ENCODE measurements at regions not wholly inside any gene's neighbourhood (a gene's known extent, or its start where the extent isn't known, plus 50 kb on each side); places are given as distances from the start of the nearest gene placed in this dataset.

DNA sequence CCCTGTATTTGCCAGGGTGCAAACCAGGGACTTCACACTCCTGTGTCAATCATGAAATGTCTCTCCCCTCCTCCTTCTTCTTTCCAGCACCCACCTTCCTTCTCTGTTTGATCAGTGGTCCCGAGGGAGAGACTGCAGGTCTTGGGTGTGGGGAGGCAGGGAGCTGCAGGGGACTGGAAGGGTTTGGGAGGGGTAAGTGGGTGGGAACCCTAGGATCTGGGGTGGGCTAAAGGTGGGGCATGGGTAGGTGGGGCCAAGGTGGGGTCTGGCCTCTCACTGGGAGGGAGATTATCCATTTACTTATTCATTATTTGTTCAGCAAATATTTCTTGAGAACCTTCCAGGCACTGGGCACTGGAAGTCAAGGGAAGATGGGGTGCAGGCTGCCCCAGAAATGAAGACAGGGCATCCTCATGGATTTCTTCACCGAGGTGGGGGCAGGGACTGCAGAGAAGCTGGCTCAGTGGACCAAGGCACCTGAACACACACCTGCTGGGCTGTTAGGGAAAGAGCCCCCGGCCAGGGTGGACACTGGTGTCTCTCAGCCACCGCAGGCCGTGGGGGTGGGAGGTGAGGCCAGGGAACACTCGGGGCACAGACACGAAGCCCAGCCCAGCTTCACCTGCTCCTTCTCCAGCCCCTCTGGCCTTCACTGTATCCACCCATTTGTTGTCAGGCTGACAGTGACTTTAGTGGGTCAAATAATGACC is 193.9 kb upstream of the C1orf174 start:
- DNase-seq: no peak
- in situ Hi-C loops (cut with HindIII; ENCODE audit: low pct_ligation_motif_present, low pct_unique_long_range_greater_than_20kb, low sequenced_read_pairs): no loop called here

DNA sequence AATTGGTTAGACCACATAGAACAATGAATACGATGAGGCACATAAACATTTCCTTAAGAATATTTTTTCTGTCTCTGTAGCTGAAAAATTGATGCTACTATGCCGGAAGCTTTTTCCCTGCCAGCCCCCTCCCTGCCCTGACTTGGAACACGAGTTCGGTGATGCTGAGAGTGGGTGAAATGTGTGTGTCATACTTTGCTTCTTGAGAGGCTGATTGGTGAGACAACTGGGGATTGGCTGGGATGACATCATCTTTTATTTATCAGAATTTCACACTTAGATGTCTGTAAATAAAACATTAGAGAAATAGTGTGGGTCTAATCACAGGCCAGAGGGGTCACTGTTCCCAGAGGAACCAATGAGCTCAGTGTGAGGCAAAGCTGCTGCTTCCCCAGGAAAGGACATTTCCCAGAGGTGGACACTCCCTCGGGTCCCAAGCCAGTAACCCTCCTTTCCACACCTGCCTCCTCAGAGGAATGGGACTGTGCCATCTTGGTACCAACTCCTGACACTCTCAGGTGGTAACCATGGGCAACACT is 195.4 kb upstream of the C1orf174 start:
- in situ Hi-C loops (cut with HindIII; ENCODE audit: low pct_ligation_motif_present, low pct_unique_long_range_greater_than_20kb, low sequenced_read_pairs): no loop called here
- no peak for DNase-seq

- in situ Hi-C loops (cut with HindIII; ENCODE audit: low pct_ligation_motif_present, low pct_unique_long_range_greater_than_20kb, low sequenced_read_pairs): no loop called here
These were observed 201.5 kb upstream of the C1orf174 start for GRCh38 chr1:4101459-4102161.

DNA sequence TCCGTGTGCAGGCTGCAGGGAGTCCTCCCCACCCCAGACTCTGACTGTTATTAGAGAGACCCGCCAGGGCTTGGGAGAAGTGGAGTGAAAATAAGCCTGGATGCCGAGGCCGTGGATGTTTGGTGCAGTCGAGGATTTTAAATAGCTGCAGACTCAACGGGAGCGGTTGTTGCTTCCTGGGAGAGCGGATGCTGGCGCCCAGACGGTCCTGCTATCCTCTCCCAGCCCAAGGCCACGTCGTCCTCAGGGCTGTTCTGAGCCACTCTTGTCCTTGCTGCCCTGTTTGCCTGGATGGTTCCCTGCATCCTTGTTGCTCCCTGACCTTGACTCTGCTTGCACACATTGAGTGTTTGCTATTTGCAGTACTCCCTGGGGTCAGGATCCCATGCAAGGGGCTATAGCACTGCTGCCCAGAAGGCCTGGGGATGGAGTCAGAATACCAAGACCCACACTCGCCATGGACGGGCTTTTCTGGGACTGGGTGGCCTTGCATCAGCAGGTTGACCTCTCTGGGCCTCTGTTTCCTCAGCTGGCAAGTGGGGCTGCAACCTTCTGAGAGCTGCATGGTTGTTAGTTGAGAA is 205.3 kb upstream of the C1orf174 start:
- in situ Hi-C loops (cut with HindIII; ENCODE audit: low pct_ligation_motif_present, low pct_unique_long_range_greater_than_20kb, low sequenced_read_pairs): no loop called here
- DNase-seq: no peak

More at GRCh38 chr1:4101459-4102161, 201.5 kb upstream of the C1orf174 start:
- no peak for DNase-seq

DNA sequence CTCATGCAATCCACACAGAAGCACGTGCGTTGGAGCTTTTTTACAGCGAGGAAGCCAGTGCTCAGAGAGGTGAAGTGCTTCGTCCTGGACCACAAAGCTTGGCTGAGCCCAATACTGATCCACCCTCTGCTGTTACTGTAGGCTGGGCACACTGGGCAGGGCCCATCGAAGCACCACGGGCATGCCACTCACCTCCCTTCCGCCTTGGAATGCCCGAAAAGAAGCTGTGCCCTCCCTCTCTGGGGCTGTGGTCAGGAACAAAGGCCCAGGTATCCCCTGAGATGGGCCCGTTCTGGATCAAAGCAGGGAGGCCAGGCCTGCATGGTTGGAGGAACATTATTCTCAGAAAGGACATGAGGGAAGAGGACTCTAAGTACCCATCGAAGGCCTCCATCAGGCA is 206.7 kb upstream of the C1orf174 start:
- in situ Hi-C loops (cut with HindIII; ENCODE audit: low pct_ligation_motif_present, low pct_unique_long_range_greater_than_20kb, low sequenced_read_pairs): no loop called here
- no peak for DNase-seq

DNA sequence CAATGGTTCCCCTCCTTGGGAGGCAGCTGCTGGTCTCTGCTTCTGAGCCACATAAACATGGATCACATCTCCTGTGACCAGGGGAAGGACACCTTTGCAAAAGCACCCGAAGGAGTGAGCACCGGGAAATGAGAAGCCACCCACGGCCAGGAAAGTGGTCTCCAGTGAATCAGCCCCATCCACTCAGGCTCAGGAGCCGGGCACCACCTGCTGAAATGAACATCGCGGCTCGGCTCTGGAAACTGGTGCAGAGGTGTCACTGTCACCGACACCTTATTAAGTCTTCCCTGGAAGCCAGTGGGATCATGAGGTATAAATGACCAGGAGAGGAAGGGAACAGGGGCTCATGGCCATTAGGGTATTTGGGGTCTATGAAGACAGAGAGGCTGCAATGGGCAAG is 207.2 kb upstream of the C1orf174 start:
- no peak for DNase-seq
- in situ Hi-C loops (cut with HindIII; ENCODE audit: low pct_ligation_motif_present, low pct_unique_long_range_greater_than_20kb, low sequenced_read_pairs): no loop called here

DNA sequence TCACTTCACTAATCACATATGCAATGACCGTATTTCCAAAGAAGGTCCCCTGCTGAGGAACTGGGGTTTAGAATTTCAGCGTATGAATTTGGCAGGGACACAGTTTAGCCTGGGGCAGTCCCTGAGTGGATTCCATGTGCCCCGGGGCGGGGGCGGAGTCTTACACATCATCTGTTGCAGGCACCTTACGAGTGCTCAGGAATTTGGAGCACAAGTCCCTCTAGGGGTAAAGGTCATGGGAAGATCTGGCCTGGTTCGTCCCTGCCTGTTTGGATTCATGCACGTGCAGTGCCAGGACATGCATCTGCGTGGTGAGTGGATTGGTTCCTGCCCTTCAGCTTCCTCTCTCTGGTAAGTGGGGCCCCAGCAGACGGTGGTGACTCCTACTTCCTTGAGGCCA is 208.3 kb upstream of the C1orf174 start:
- no peak for DNase-seq

GRCh38 chr1:4108758-4109627 is 208.9 kb upstream of the C1orf174 start:
- in situ Hi-C loops (cut with HindIII; ENCODE audit: low pct_ligation_motif_present, low pct_unique_long_range_greater_than_20kb, low sequenced_read_pairs): no loop called here
- no peak for DNase-seq

More for the DNA sequence above, 208.3 kb upstream of the C1orf174 start:
- in situ Hi-C loops (cut with HindIII; ENCODE audit: low pct_ligation_motif_present, low pct_unique_long_range_greater_than_20kb, low sequenced_read_pairs): no loop called here

DNA sequence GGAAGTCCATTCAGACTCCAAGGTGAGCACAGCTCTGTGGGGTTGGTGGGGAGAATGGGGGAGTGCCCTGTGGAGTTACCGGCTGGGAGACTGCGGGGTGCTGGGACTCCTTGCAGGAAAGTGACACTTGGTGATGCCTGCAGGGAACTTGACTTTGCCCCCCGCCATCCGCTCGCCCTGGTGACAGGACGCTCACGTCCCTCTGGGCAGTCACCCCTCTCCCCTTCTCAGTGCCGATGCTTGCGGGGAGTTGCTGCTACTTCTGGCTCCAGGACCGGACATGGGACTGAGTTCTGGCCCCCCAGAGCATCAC is 209.5 kb upstream of the C1orf174 start:
- in situ Hi-C loops (cut with HindIII; ENCODE audit: low pct_ligation_motif_present, low pct_unique_long_range_greater_than_20kb, low sequenced_read_pairs): no loop called here
- DNase-seq: no peak

- in situ Hi-C loops (cut with HindIII; ENCODE audit: low pct_ligation_motif_present, low pct_unique_long_range_greater_than_20kb, low sequenced_read_pairs): no loop called here
- no peak for DNase-seq
These were observed 210.8 kb upstream of the C1orf174 start for GRCh38 chr1:4110888-4111287.

DNA sequence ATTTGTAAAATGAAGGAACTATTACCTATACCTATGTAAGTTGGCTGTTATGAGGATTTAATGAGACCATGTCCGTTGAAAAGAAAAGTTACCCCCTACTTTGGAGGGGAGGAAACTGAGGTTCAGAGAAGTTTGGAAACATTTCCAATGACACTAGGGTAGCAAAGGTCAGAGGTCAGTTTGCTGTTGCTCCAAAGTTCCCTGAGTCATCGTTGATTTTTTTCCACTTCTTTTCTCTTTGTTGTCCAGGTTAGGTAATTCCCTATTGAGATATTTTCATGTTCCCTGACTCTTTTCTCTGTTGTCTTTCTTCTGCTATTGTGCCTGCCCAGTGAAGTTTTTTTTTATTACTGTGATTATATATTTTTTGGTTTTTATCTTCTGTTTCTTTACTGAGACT is 213.8 kb upstream of the C1orf174 start:
- in situ Hi-C loops (cut with HindIII; ENCODE audit: low pct_ligation_motif_present, low pct_unique_long_range_greater_than_20kb, low sequenced_read_pairs): no loop called here
- DNase-seq: no peak

GRCh38 chr1:4115191-4115900 is 215.3 kb upstream of the C1orf174 start:
- in situ Hi-C loops (cut with HindIII; ENCODE audit: low pct_ligation_motif_present, low pct_unique_long_range_greater_than_20kb, low sequenced_read_pairs): no loop called here

DNA sequence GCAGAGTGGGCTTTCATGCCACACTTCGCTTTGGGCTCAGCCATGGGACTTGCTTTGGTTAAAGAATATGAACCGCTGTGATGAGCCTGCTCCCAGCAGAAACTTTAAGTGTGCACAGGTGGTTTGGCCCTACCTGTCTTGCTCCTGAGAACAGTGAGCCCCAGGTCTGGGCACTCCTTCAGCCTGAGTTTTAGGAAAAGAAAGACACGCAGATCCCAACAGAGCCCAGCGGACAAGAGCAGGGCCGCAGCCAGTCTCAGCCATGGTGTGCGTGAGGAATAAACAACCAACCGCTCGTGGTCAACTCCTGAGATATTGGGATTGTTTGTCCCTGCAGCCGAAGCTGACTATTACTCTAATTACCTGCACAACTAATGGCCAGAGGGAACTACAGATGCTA is 217.1 kb upstream of the C1orf174 start:
- no peak for DNase-seq
- in situ Hi-C loops (cut with HindIII; ENCODE audit: low pct_ligation_motif_present, low pct_unique_long_range_greater_than_20kb, low sequenced_read_pairs): no loop called here

More at GRCh38 chr1:4115191-4115900, 215.3 kb upstream of the C1orf174 start:
- no peak for DNase-seq

- no peak for DNase-seq
- in situ Hi-C loops (cut with HindIII; ENCODE audit: low pct_ligation_motif_present, low pct_unique_long_range_greater_than_20kb, low sequenced_read_pairs): no loop called here
These were observed 218.9 kb upstream of the C1orf174 start for GRCh38 chr1:4118746-4119515.

- in situ Hi-C loops (cut with HindIII; ENCODE audit: low pct_ligation_motif_present, low pct_unique_long_range_greater_than_20kb, low sequenced_read_pairs): no loop called here
These were observed 219.6 kb upstream of the C1orf174 start for GRCh38 chr1:4119516-4120220.

DNA sequence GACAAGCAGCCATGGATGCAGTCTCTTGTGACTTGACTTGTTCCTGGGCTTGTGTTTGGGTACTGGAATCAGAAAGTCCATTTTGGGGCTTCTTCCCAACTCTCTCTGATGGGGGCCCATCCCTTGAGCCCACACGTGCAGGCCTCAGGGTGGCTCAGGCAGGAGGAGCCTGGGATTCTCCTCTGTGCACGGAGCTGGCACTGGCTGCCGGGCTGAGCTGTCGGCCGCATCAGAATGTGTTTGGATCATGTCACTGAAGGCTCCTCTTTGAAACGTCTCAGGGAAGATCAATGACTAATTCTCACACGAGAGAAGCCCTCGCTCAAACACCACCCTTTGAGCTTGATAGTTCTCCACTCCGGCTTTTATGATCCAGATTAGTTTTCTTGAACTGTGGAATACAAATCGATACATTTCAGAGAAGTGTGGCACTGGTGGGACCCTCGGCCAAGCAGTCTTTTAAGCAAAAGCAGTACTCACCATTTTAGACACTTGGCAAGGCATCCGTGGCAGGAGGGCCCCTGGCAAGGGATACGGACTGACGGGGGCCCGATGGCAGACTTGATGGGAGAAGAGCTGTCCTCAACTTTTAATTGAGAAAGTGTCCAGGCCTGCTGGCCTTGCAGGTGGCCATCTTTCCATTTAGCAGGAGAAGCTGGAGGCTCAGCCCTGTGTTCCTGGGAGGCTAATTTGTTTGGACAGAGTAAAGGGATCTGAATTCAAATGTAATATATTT is 220.7 kb upstream of the C1orf174 start:
- in situ Hi-C loops (cut with HindIII; ENCODE audit: low pct_ligation_motif_present, low pct_unique_long_range_greater_than_20kb, low sequenced_read_pairs): no loop called here
- no peak for DNase-seq

More at GRCh38 chr1:4119516-4120220, 219.6 kb upstream of the C1orf174 start:
- no peak for DNase-seq
